ENCODE measurements at regions not wholly inside any gene's neighbourhood (a gene's known extent, or its start where the extent isn't known, plus 50 kb on each side); places are given as distances from the start of the nearest gene placed in this dataset.

GRCh38 chr16:82470016-82470415 is 156.8 kb upstream of the CDH13 start:
- intact Hi-C loops (cut with micrococcal nuclease) = no loop called here

More at GRCh38 chr16:82470016-82470415, 156.8 kb upstream of the CDH13 start:
- DNase-seq (ENCODE audit: extremely low read depth in 1 of 4, low spot score in 3 of 4) (no peak), ATAC-seq (no peak), FAIRE-seq (no peak)
- in situ Hi-C loops (cut with MboI) = no loop called here
- ChIA-PET CTCF (ENCODE audit: low intra/inter-chr PET ratio) (no interaction called here), POLR2A (no interaction called here)
- 1% methylated on average over 7 of the region's 7 CpGs for WGBS (ENCODE audit: insufficient coverage, low coverage, missing lambda C conversion rate)
- Histone ChIP-seq H3K36me3 (ENCODE audit: control insufficient read depth, insufficient read depth, low read length) (no peaks in the 10 kb centered on the region), H3K4me1 (replicated peaks in 1 of 2; ENCODE audit: control insufficient read depth in 2 of 2, insufficient read depth in 2 of 2, low read length in 2 of 2) (no peaks in the 10 kb centered on the region), H3K9me3 (replicated peaks; ENCODE audit: control insufficient read depth, insufficient read depth, low read depth, low read length) (no peaks in the 10 kb centered on the region), H4K20me1 (replicated peaks; ENCODE audit: control insufficient read depth, insufficient read depth, low read length) (no peaks in the 10 kb centered on the region), H3K27ac (ENCODE audit: extremely low read depth, low read depth, low read length) (no peak overlapping the region), H3K79me2 (ENCODE audit: control insufficient read depth, insufficient read depth, low read length) (no peaks in the 10 kb centered on the region), H3K9ac (ENCODE audit: insufficient read depth in 1 of 2, low read depth in 2 of 2, low read length in 2 of 2) (no peak overlapping the region), H3K4me3 (no peak overlapping the region), H3K4me2 (ENCODE audit: insufficient read depth, low read length) (no peak overlapping the region), H3K27me3 (ENCODE audit: control insufficient read depth in 2 of 2, insufficient read depth in 2 of 2, low read length in 2 of 2) (peaks cover 0 to 3% of the 10 kb centered on the region in 2 experiments; a peak in 1 of 5 replicates), H3K9me1 (ENCODE audit: control insufficient read depth, insufficient read depth, low read length) (no peaks in the 10 kb centered on the region), H2AFZ (ENCODE audit: low read depth, low read length) (no peak overlapping the region)
- TF ChIP-seq GABPB2 (CRISPR knock-in tag; conservative IDR thresholded peaks at IDR 0.05) (no peak), CREM (IDR thresholded peaks at IDR 0.05; ENCODE audit: low read depth) (no peak), JUND (IDR thresholded peaks at IDR 0.05; ENCODE audit: borderline replicate concordance, low read depth, low read length) (no peak), JUND (tag; IDR thresholded peaks at IDR 0.05; ENCODE audit: borderline replicate concordance, low read depth, low read length) (no peak), PTTG1 (tag; IDR thresholded peaks at IDR 0.05; ENCODE audit: low read depth) (no peak), KLF6 (CRISPR knock-in tag; IDR thresholded peaks at IDR 0.05; ENCODE audit: borderline replicate concordance) (no peak), TBL1XR1 (IDR thresholded peaks at IDR 0.05; ENCODE audit: low read length in 2 of 2) (no peak), TCF15 (CRISPR knock-in tag; IDR thresholded peaks at IDR 0.05) (no peak), ZNF134 (CRISPR knock-in tag; conservative IDR thresholded peaks at IDR 0.05) (no peak), ZNF589 (CRISPR knock-in tag; IDR thresholded peaks at IDR 0.05; ENCODE audit: low read depth) (no peak), MXD1 (CRISPR knock-in tag; IDR thresholded peaks at IDR 0.05; ENCODE audit: borderline replicate concordance, poor library complexity, severe bottlenecking) (no peak), ARHGAP35 (IDR thresholded peaks at IDR 0.05; ENCODE audit: partially characterized antibody) (no peak), SMARCB1 (IDR thresholded peaks at IDR 0.05; ENCODE audit: insufficient read length, low read depth) (no peak), ZNF124 (CRISPR knock-in tag; IDR thresholded peaks at IDR 0.05) (no peak), TAL1 (IDR thresholded peaks at IDR 0.05) (no peak), ZNF668 (CRISPR knock-in tag; IDR thresholded peaks at IDR 0.05) (no peak), PHF21A (IDR thresholded peaks at IDR 0.05; ENCODE audit: borderline replicate concordance, low read depth) (no peak), KLF16 (IDR thresholded peaks at IDR 0.05) (no peak), ZNF24 (IDR thresholded peaks at IDR 0.05) (no peak), ZBTB26 (CRISPR knock-in tag; IDR thresholded peaks at IDR 0.05) (no peak), ZBTB5 (IDR thresholded peaks at IDR 0.05) (no peak)
- no TSS peak for BruUV-seq (replicated peaks)

Data from K562 (cell line).